ENCODE measurements at regions not wholly inside any gene's neighbourhood (a gene's known extent, or its start where the extent isn't known, plus 50 kb on each side); places are given as distances from the start of the nearest gene placed in this dataset.

GRCh38 chr11:115745610-115746512 lies 241.6 kb upstream of the CADM1 start:
- TF ChIP-seq CTCF (IDR thresholded peaks at IDR 0.05) = no peak
- TF ChIP-seq POLR2A (IDR thresholded peaks at IDR 0.05) = no peak
